GM23248 (cell line): ENCODE measurements at regions not wholly inside any gene's neighbourhood (a gene's known extent, or its start where the extent isn't known, plus 50 kb on each side); places are given as distances from the start of the nearest gene placed in this dataset.

ENCODE experiments used
- DNase-seq: peaks from one replicate; pipeline ENCODE4 v3.0.0-alpha.2; 2015
- H2AFZ ChIP-seq: fragments of 200-600 bp; sonication (generic); 2 replicates; pipeline ENCODE4 v1.6.1; 2016; ENCODE audit warnings: antibody characterized with exemption
- H3F3A ChIP-seq: fragments of 200-600 bp; sonication (generic); 2 replicates; pipeline ENCODE4 v1.6.1; 2016; ENCODE audit warnings: mild to moderate bottlenecking, antibody characterized with exemption, mixed run types; ENCODE audit not compliant: insufficient read depth
- H3K27ac ChIP-seq: fragments of 200-600 bp; sonication (generic); 2 replicates; pipeline ENCODE4 v1.5.1; 2016; ENCODE audit warnings: mild to moderate bottlenecking
- H3K27me3 ChIP-seq: fragments of 200-600 bp; sonication (generic); replicated peaks from 2 replicates; pipeline ENCODE4 v1.6.1; 2016; ENCODE audit warnings: mild to moderate bottlenecking; ENCODE audit not compliant: insufficient read depth
- H3K36me3 ChIP-seq: fragments of 200-600 bp; sonication (generic); 2 replicates; pipeline ENCODE4 v1.6.1; 2016; ENCODE audit warnings: low read depth, mild to moderate bottlenecking
- H3K4me1 ChIP-seq: fragments of 200-600 bp; sonication (generic); 2 replicates; pipeline ENCODE4 v1.6.1; 2016; ENCODE audit warnings: mild to moderate bottlenecking; ENCODE audit not compliant: insufficient read depth
- H3K4me2 ChIP-seq: fragments of 200-600 bp; sonication (generic); one replicate; pipeline ENCODE4 v1.6.1; 2016; ENCODE audit warnings: mild to moderate bottlenecking; ENCODE audit not compliant: unreplicated experiment
- H3K4me3 ChIP-seq: fragments of 200-600 bp; sonication (generic); 2 replicates; pipeline ENCODE4 v1.5.1; 2016; ENCODE audit warnings: mild to moderate bottlenecking
- H3K79me2 ChIP-seq: fragments of 200-600 bp; sonication (generic); 2 replicates; pipeline ENCODE4 v1.6.1; 2016; ENCODE audit warnings: mild to moderate bottlenecking; ENCODE audit not compliant: insufficient read depth
- H3K9ac ChIP-seq: fragments of 200-600 bp; sonication (generic); 2 replicates; pipeline ENCODE4 v1.6.1; 2016; ENCODE audit warnings: mild to moderate bottlenecking
- H3K9me2 ChIP-seq: fragments of 200-600 bp; sonication (generic); 2 replicates; pipeline ENCODE4 v1.6.1; 2016; ENCODE audit warnings: mixed run types, mild to moderate bottlenecking, moderate library complexity; ENCODE audit not compliant: insufficient read depth
- H3K9me3 ChIP-seq: fragments of 200-600 bp; sonication (generic); one replicate; pipeline ENCODE4 v1.6.1; 2017; ENCODE audit warnings: low read depth
- H4K20me1 ChIP-seq: fragments of 200-600 bp; sonication (generic); 2 replicates; pipeline ENCODE4 v1.6.0; 2016; ENCODE audit not compliant: insufficient read depth
- EZH2 ChIP-seq: fragments of 200-600 bp; sonication (generic); IDR thresholded peaks from 2 replicates; pipeline ENCODE4 v1.6.1; 2018; ENCODE audit warnings: antibody characterized with exemption, mild to moderate bottlenecking; ENCODE audit not compliant: insufficient read depth, poor library complexity, severe bottlenecking
- EZH2phosphoT487 ChIP-seq: fragments of 200-600 bp; sonication (generic); IDR thresholded peaks from 2 replicates; pipeline ENCODE4 v1.6.1; 2018; ENCODE audit warnings: antibody characterized with exemption, moderate library complexity, mild to moderate bottlenecking, low read depth; ENCODE audit not compliant: insufficient read depth
- WGBS, 2 experiments: methylation state at CpG; one replicate each; pipeline ENCODE4 v1.1.6; 2015 to 2017; ENCODE audit warnings: low lambda C conversion rate in 2 of 2, low coverage in 1 of 2; ENCODE audit errors: missing lambda C conversion rate in 2 of 2; 5-methylcytosine and 5-hydroxymethylcytosine counted together
- in situ Hi-C: fragments of 300-500 bp; cut with MboI; formaldehyde crosslinking; loops from 2 replicates; pipeline ENCODE4 v1.15.0; 2020

DNA sequence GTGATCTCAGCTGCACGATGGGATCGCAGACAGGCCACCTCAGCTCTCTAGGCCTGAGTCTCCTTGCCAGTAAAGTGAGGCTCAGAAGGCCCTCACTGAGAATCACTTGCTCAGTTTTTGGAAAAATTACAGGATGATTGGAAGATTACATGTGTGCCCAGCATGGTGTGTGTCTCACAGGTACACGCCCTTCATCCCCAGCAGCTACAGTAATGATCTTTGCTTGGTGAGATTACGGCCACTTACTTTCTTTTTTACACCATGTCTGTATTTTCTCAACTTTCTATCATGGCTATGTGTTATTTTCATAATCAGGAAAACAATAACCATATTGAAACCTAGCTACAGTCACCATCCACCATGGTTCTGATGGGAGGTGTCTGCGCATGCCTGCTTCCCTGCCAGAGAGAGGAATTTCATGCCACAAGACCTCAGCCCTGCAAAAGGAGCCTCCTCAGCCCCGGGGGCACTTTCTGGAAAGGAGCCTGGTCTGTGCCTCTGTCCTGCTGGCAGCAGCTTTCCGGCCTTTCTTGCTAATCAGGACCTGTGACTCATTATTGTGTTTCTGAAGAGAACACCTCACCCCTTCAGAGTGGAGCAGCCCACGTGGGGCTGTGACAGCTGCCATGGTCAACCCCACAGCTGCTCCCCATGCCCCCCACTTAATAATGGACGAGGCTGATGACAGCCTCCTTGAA is 64.2 kb upstream of the OLFM1 start:
- H3K9me3 ChIP-seq, result no peaks in the 10 kb centered on the region
- H3F3A ChIP-seq, result no peaks in the 10 kb centered on the region
- H3K4me2 ChIP-seq, result no peak overlapping the region
- H3K4me1 ChIP-seq, result no peaks in the 10 kb centered on the region
- H3K36me3 ChIP-seq, result no peaks in the 10 kb centered on the region
- TF ChIP-seq EZH2phosphoT487 (no peak), EZH2 (no peak)
- H4K20me1 ChIP-seq, result no peaks in the 10 kb centered on the region
- no peaks in the 10 kb centered on the region for H3K9me2 ChIP-seq
- H2AFZ ChIP-seq, result no peak overlapping the region
- no peak overlapping the region for H3K4me3 ChIP-seq
- 0 out of 2 replicates have a peak, but pooled peaks cover 9% of the 10 kb centered on the region for H3K27me3 ChIP-seq
- no peaks in the 10 kb centered on the region for H3K79me2 ChIP-seq
- no peak overlapping the region for H3K27ac ChIP-seq
- in situ Hi-C loops, result no loop called here
- WGBS, 2 experiments, result 34 to 38% methylated on average over 9 of the region's 9 CpGs
- peak; percentile 36 for DNase-seq
- H3K9ac ChIP-seq, result no peak overlapping the region

DNA sequence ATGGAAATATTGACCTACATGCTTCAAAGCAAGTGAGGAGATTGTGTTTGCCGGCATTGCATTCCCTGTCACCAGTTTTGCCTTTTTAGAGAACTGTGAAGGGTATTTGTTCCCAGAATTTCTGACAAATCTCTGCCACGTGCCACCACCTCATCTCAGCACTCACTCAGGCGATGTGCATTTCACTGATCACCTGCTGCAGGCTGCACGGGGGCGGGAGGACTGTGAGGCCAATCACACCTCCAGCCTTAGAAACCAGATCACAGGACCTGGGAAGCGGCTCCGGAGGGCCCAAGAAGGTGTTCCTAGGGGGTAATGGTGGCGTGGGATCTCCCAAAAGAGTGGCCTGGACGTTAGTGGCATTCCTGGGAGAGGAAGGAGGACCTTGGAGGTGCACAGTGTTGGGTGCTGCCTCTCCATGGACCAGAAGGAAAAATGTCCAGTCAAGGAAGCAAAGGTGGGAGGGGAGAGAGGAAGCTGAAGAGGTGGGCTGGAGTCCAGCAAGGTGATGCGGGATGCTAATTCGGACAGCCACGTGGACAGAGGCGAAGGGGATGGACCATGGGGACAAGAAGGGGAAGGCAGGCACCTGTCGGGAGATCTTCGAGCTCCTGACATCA is 63.6 kb upstream of the OLFM1 start:
- H3K36me3 ChIP-seq, result no peaks in the 10 kb centered on the region
- H3K27ac ChIP-seq, result no peak overlapping the region
- H2AFZ ChIP-seq, result no peak overlapping the region
- no peaks in the 10 kb centered on the region for H3K79me2 ChIP-seq
- H3K4me1 ChIP-seq, result no peaks in the 10 kb centered on the region
- H3K9me3 ChIP-seq, result no peaks in the 10 kb centered on the region
- no peaks in the 10 kb centered on the region for H4K20me1 ChIP-seq
- no peak for DNase-seq
- no peaks in the 10 kb centered on the region for H3F3A ChIP-seq
- in situ Hi-C loops, result no loop called here
- TF ChIP-seq EZH2phosphoT487, result no peak
- no peak for TF ChIP-seq EZH2
- 51 to 52% methylated on average over 9 to 15 of the region's 15 CpGs for WGBS, 2 experiments
- 0 out of 2 replicates have a peak, but pooled peaks cover 9% of the 10 kb centered on the region for H3K27me3 ChIP-seq
- H3K4me2 ChIP-seq, result no peak overlapping the region
- H3K9ac ChIP-seq, result no peak overlapping the region
- no peak overlapping the region for H3K4me3 ChIP-seq
- no peaks in the 10 kb centered on the region for H3K9me2 ChIP-seq

DNA sequence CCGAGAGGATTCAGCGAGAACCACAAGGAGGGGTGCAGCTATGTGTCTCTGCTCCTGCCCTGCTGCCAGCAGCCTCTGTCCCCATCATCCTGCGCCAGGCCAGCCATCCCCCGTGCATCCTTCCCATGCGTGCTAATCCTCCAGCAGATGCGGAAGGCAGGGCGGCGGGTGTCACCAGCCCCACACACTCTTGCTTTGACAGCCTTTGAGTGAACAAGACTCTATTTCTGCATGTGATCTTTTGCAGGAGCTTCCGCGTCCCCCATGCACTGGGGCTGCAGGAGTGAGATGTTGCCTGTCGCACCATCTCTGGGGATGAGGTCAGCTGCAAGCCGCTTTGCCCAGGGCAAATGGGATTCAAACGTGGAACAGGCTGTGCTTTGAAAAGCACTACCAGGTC is 58.0 kb upstream of the OLFM1 start:
- H3K36me3 ChIP-seq, result no peaks in the 10 kb centered on the region
- 57 to 62% methylated on average over 13 of the region's 13 CpGs for WGBS, 2 experiments
- TF ChIP-seq EZH2phosphoT487 (no peak), EZH2 (no peak)
- H3K9me2 ChIP-seq, result no peaks in the 10 kb centered on the region
- no peak overlapping the region for H2AFZ ChIP-seq
- no peak overlapping the region for H3K9ac ChIP-seq
- no peak overlapping the region for H3K27ac ChIP-seq
- no peak overlapping the region for H3K4me3 ChIP-seq
- H4K20me1 ChIP-seq, result no peaks in the 10 kb centered on the region
- no peaks in the 10 kb centered on the region for H3K9me3 ChIP-seq
- H3K27me3 ChIP-seq, result 0 out of 2 replicates have a peak, but pooled peaks cover 7% of the 10 kb centered on the region
- in situ Hi-C loops, result no loop called here
- no peak for DNase-seq
- H3K4me2 ChIP-seq, result no peak overlapping the region
- no peaks in the 10 kb centered on the region for H3K79me2 ChIP-seq
- H3F3A ChIP-seq, result no peaks in the 10 kb centered on the region
- no peaks in the 10 kb centered on the region for H3K4me1 ChIP-seq

DNA sequence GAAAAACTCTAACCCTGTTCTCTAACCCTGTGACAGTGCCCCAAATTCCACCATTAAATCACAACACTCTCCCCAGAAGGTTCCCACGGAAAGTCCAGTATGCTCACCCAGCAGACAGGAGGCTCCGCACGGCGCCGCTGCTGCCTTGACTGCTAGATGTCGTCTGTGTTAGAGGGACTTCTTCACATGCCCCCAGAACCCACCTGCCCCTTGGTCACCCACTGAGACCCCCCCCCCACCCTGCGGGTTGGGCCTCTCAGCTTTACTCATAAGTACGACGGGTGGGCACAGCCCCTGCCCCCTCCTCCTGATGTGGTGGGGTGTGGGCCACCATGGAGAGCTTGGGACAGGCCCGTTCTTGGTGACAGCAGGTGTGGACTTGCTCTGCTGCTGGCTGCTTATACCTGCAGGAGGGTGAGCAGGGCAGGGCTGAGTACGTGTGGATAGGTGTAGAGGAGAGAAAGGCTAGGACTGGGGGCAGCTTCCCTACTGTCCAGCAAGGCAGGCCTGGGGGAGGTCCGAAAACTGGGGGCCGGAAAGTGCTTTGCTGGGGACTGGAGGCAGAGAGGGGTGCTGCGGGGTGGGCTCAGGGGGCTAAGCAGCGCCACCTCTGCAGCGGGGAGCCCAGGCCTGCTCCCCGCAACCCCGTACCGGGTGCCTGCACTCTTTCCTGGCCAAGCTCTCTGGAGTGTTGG is 57.5 kb upstream of the OLFM1 start:
- Histone ChIP-seq H3K4me2 (no peak overlapping the region), H3K36me3 (no peaks in the 10 kb centered on the region), H3K9me3 (no peaks in the 10 kb centered on the region), H3F3A (no peaks in the 10 kb centered on the region), H3K27ac (no peak overlapping the region), H3K9me2 (no peaks in the 10 kb centered on the region), H4K20me1 (no peaks in the 10 kb centered on the region), H3K4me1 (no peaks in the 10 kb centered on the region), H3K4me3 (no peak overlapping the region), H3K9ac (no peak overlapping the region), H2AFZ (no peak overlapping the region), H3K79me2 (no peaks in the 10 kb centered on the region), H3K27me3 (0 out of 2 replicates have a peak, but pooled peaks cover 1% of the 10 kb centered on the region)
- DNase-seq, result no peak
- 55 to 58% methylated on average over 10 to 19 of the region's 19 CpGs for WGBS, 2 experiments
- no peak for TF ChIP-seq EZH2phosphoT487
- no peak for TF ChIP-seq EZH2
- in situ Hi-C loops, result no loop called here
